Thoracic aorta (tissue), 2 donors: ENCODE measurements at regions not wholly inside any gene's neighbourhood (a gene's known extent, or its start where the extent isn't known, plus 50 kb on each side); places are given as distances from the start of the nearest gene placed in this dataset.

Experiments used
- ATAC-seq: fragments of 150-250 bp; one replicate; pipeline ENCODE4 v1.8.0; 2017; ENCODE audit warnings: low read depth; ENCODE audit not compliant: insufficient number of reproducible peaks, low FRiP score
- DNase-seq: peaks from one replicate; pipeline ENCODE4 v3.0.0-alpha.2; 2020; ENCODE audit warnings: low spot score
- H3K27ac ChIP-seq, 2 donors: fragments of 200-600 bp; sonication (generic); 1 replicate in 1 of 2; 2 replicates in 1 of 2; pipeline ENCODE4 v1.5.1; 2016; ENCODE audit warnings: mild to moderate bottlenecking in 2 of 2, moderate library complexity in 2 of 2
- H3K27me3 ChIP-seq: fragments of 200-600 bp; sonication (generic); replicated peaks from 2 replicates; pipeline ENCODE4 v1.6.0; 2016; ENCODE audit warnings: mild to moderate bottlenecking; ENCODE audit not compliant: insufficient read depth
- H3K36me3 ChIP-seq: fragments of 200-600 bp; sonication (generic); one replicate; pipeline ENCODE4 v1.5.1; 2016
- H3K4me1 ChIP-seq, 2 donors: fragments of 200-600 bp; sonication (generic); 1 replicate in 1 of 2; 2 replicates in 1 of 2; pipeline versions ENCODE4 v1.5.1 to v1.6.0; 2016; ENCODE audit warnings: low read depth in 2 of 2, mild to moderate bottlenecking in 1 of 2; ENCODE audit not compliant: control insufficient read depth in 1 of 2
- H3K4me3 ChIP-seq: fragments of 200-600 bp; sonication (generic); 2 replicates; pipeline ENCODE4 v1.5.1; 2016; ENCODE audit warnings: mild to moderate bottlenecking
- H3K9me3 ChIP-seq: fragments of 200-600 bp; sonication (generic); 2 replicates; pipeline ENCODE4 v1.5.1; 2016
- TF ChIP-seq, protein P1 (sequence below): fragments of 200-600 bp; sonication (generic); IDR thresholded peaks from one replicate; pipeline ENCODE4 v1.5.1; 2019; ENCODE audit warnings: antibody characterized with exemption

DNA sequence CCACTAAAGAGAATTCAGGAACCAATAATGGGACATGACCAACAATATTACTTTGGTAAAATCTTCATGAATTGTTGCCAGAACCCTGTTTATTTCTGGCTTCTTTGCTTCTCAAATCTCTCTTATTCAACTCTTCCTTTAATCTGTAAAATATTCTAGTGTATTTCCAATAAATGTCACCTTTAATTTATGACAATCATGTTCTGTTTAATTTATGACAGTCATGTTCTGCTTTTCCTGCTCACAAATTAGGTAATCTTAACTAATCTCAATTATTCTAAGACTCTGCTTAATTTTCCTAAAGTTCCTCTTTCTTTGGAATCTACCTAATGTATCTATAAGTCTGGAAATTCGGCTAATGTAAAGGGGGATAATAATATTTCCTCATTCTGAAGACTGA lies 847.6 kb upstream of the KLHL1 start:
- Histone ChIP-seq H3K9me3 (no peaks in the 10 kb centered on the region), H3K36me3 (no peaks in the 10 kb centered on the region), H3K4me1 (no peaks in the 10 kb centered on the region), H3K4me3 (no peak overlapping the region), H3K27ac (no peak overlapping the region), H3K27me3 (no peaks in the 10 kb centered on the region)
- TF ChIP-seq, protein P1, sequence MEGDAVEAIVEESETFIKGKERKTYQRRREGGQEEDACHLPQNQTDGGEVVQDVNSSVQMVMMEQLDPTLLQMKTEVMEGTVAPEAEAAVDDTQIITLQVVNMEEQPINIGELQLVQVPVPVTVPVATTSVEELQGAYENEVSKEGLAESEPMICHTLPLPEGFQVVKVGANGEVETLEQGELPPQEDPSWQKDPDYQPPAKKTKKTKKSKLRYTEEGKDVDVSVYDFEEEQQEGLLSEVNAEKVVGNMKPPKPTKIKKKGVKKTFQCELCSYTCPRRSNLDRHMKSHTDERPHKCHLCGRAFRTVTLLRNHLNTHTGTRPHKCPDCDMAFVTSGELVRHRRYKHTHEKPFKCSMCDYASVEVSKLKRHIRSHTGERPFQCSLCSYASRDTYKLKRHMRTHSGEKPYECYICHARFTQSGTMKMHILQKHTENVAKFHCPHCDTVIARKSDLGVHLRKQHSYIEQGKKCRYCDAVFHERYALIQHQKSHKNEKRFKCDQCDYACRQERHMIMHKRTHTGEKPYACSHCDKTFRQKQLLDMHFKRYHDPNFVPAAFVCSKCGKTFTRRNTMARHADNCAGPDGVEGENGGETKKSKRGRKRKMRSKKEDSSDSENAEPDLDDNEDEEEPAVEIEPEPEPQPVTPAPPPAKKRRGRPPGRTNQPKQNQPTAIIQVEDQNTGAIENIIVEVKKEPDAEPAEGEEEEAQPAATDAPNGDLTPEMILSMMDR, result no peak
- no peak for DNase-seq
- no peak for ATAC-seq

DNA sequence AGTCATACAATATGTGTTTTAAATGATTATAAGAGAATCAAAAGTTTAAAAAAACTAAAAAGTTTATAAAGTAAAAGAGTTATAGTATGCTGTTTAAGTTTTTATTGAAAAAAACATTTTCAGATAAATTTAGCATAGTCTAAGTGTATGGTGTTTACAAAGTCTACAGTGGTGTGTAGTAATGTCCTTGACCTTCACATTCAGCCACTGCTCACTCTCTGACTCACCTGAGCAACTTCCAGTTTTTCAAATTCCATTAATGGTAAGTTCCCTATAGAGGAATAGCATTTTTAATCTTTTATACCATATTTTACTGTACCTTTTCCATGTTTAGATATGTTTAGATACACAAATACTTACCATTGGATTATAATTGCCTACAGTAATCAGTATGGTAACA lies 842.4 kb upstream of the KLHL1 start:
- TF ChIP-seq, protein P1, result no peak
- no peaks in the 10 kb centered on the region for H3K9me3 ChIP-seq
- no peaks in the 10 kb centered on the region for H3K4me1 ChIP-seq
- no peak overlapping the region for H3K27ac ChIP-seq
- no peak overlapping the region for H3K4me3 ChIP-seq
- DNase-seq (no peak), ATAC-seq (no peak)
- no peaks in the 10 kb centered on the region for H3K36me3 ChIP-seq
- no peaks in the 10 kb centered on the region for H3K27me3 ChIP-seq

DNA sequence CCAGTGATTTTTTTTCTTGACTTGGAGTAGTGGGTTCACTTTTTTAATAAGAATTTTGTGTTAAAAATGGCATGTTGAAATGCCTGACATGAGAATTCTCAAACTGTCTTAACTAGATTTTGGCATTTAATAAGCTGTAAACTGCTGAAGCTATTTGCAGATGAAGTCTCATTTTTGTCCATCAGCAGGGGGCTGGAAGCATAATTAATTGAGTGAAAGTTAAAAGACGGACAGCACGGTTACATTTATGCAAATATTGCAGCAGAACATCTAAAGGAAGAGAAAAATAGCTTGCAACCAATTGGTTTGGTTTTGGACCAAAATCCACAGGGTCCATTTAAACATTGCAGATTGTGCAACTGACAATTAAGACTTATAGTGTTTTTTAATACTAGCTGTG lies 837.3 kb upstream of the KLHL1 start:
- Histone ChIP-seq H3K4me1 (no peaks in the 10 kb centered on the region), H3K27ac (no peak overlapping the region), H3K9me3 (no peaks in the 10 kb centered on the region), H3K27me3 (no peaks in the 10 kb centered on the region), H3K4me3 (no peak overlapping the region), H3K36me3 (no peaks in the 10 kb centered on the region)
- DNase-seq, result no peak
- TF ChIP-seq, protein P1, result no peak
- ATAC-seq, result no peak

GRCh38 chr13:70941454-70941853 lies 833.2 kb upstream of the KLHL1 start:
- Histone ChIP-seq H3K36me3 (no peaks in the 10 kb centered on the region), H3K27me3 (no peaks in the 10 kb centered on the region), H3K27ac (no peak overlapping the region), H3K9me3 (no peaks in the 10 kb centered on the region), H3K4me3 (no peak overlapping the region), H3K4me1 (no peaks in the 10 kb centered on the region)
- DNase-seq (no peak), ATAC-seq (no peak)
- TF ChIP-seq, protein P1, result no peak

DNA sequence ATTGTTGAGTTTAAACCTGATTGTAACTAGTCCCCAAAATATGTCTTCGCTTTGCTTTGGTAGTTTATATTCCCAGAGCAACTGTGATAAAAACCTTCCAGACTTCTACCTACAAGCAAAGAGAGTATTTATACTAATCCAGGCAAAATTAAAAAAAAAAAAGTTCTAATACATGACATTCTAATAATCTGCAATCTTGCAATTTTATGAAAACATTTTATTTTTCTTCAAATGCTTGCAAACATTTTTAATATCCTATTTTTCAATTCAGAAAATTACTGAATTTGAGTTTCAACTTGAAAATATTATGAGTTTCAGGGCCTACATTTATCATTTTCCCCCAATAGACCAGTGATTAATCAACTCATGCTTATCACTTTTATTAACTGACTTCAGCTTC lies 830.2 kb upstream of the KLHL1 start:
- Histone ChIP-seq H3K4me3 (no peak overlapping the region), H3K27ac (no peak overlapping the region), H3K4me1 (no peaks in the 10 kb centered on the region), H3K9me3 (no peaks in the 10 kb centered on the region), H3K36me3 (no peaks in the 10 kb centered on the region), H3K27me3 (no peaks in the 10 kb centered on the region)
- DNase-seq (no peak), ATAC-seq (no peak)
- TF ChIP-seq, protein P1, result no peak
